Aorta (tissue), 5 donors: ENCODE measurements at regions not wholly inside any gene's neighbourhood (a gene's known extent, or its start where the extent isn't known, plus 50 kb on each side); places are given as distances from the start of the nearest gene placed in this dataset.

Experiments
- ATAC-seq: fragments of 200-7000 bp; cut with Tn5 transposase; one replicate; pipeline ENCODE4 v1.9.1; 2022; ENCODE audit warnings: moderate library complexity; ENCODE audit not compliant: low FRiP score
- DNase-seq, 2 donors: peaks; one replicate each; pipeline ENCODE4 v3.0.0-alpha.2; 2020
- H3K27ac ChIP-seq, 2 donors: one replicate each; pipeline ENCODE4 v1.5.1; 2013; ENCODE audit warnings: low read length in 2 of 2, mild to moderate bottlenecking in 2 of 2, moderate library complexity in 2 of 2, control low read depth in 1 of 2, inconsistent platforms in 1 of 2, low read depth in 1 of 2
- H3K27me3 ChIP-seq, 2 donors: one replicate each; pipeline ENCODE4 v1.6.1; 2013; ENCODE audit warnings: control low read depth in 1 of 2, low read length in 1 of 2, mild to moderate bottlenecking in 1 of 2, moderate library complexity in 1 of 2; ENCODE audit not compliant: insufficient read depth in 2 of 2, control insufficient read depth in 1 of 2
- H3K36me3 ChIP-seq, 2 donors: one replicate each; pipeline ENCODE4 v1.6.1; 2013; ENCODE audit warnings: control low read depth in 1 of 2, low read length in 1 of 2, mild to moderate bottlenecking in 1 of 2; ENCODE audit not compliant: insufficient read depth in 2 of 2, control insufficient read depth in 1 of 2
- H3K4me1 ChIP-seq, 2 donors: one replicate each; pipeline ENCODE4 v1.6.1; 2013; ENCODE audit warnings: low read length in 2 of 2, control low read depth in 1 of 2, mild to moderate bottlenecking in 1 of 2, moderate library complexity in 1 of 2; ENCODE audit not compliant: insufficient read depth in 2 of 2, control insufficient read depth in 1 of 2
- H3K4me3 ChIP-seq, 2 donors: one replicate each; pipeline ENCODE4 v1.5.1; 2013; ENCODE audit warnings: low read length in 2 of 2, control low read depth in 1 of 2, mild to moderate bottlenecking in 1 of 2
- H3K9me3 ChIP-seq: one replicate; pipeline ENCODE4 v1.6.1; 2013; ENCODE audit warnings: mild to moderate bottlenecking, low read length; ENCODE audit not compliant: control insufficient read depth
- WGBS, 2 donors: extraction: QIAGEN DNeasy Blood & Tissue Kit; methylation state at CpG; one replicate each; pipeline ENCODE4 v1.1.7; 2013; 5-methylcytosine and 5-hydroxymethylcytosine counted together
- intact Hi-C, 2 donors: fragments of 100-400 bp; cut with DNase I; formaldehyde crosslinking; loops; one replicate each; pipeline versions ENCODE4 v1.14.2 to v1.15.0; 2022
- donor health status: healthy with polysubstance abuse.
- donor health status: Bipolar disorder and iron deficiency.
- donor health status: DM: no; HTN: no; CAD: no.
- donor health status: DM: no; HTN: no; CAD: no.
- donor health status: DM: yes; HTN: yes; CAD: no.

- no peak overlapping the region for H3K4me3 ChIP-seq
- peaks cover 2% of the 10 kb centered on the region for H3K9me3 ChIP-seq
- DNase-seq: no peak
- H3K36me3 ChIP-seq: no peaks in the 10 kb centered on the region
- peaks cover 0 to 2% of the 10 kb centered on the region in 2 donors for H3K27me3 ChIP-seq
- no peaks in the 10 kb centered on the region for H3K4me1 ChIP-seq
- no peak overlapping the region for H3K27ac ChIP-seq
- intact Hi-C loops: no loop called here
- no peak for ATAC-seq
Measured at GRCh38 chr12:58184212-58184611, 242.8 kb downstream of the ATP23 start.

- Histone ChIP-seq H3K36me3 (no peaks in the 10 kb centered on the region), H3K27me3 (peaks cover 0 to 2% of the 10 kb centered on the region in 2 donors), H3K4me3 (no peak overlapping the region), H3K4me1 (no peaks in the 10 kb centered on the region), H3K9me3 (peaks cover 2% of the 10 kb centered on the region), H3K27ac (no peak overlapping the region)
- WGBS, 2 donors: 76 to 92% methylated on average over 4 of the region's 4 CpGs
- ATAC-seq: no peak
- intact Hi-C loops: no loop called here
- no peak for DNase-seq
Measured at GRCh38 chr12:58186401-58186800, 245.0 kb downstream of the ATP23 start.

- ATAC-seq: no peak
- Histone ChIP-seq H3K27ac (no peak overlapping the region), H3K36me3 (no peaks in the 10 kb centered on the region), H3K4me1 (no peaks in the 10 kb centered on the region), H3K27me3 (peaks cover 0 to 2% of the 10 kb centered on the region in 2 donors), H3K9me3 (peaks cover 2% of the 10 kb centered on the region), H3K4me3 (no peak overlapping the region)
- 92 to 96% methylated on average over 3 of the region's 3 CpGs for WGBS, 2 donors
- no peak for DNase-seq
- intact Hi-C loops: no loop called here
Measured at GRCh38 chr12:58186914-58187313, 245.5 kb downstream of the ATP23 start.

DNA sequence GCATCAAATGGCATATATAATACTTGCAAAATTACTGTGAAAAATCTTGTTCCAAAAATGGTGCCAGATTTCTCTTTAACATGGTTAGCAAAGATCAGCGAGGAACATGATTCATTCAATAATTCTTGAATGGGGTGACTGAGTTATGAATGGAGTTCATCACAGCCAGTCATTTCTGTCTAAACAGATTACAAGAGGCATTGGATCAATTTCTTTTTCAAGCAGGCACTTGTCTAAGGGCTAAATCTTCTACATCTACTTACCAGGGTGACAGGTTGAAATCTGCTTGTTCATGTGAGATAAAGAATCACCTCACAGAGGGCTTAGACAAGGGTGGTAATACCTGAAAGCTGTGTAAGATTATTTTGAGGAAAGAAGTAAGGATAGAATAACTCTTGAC lies 247.7 kb downstream of the ATP23 start:
- H3K36me3 ChIP-seq: no peaks in the 10 kb centered on the region
- peaks cover 2% of the 10 kb centered on the region for H3K9me3 ChIP-seq
- DNase-seq: no peak
- 86 to 95% methylated on average over 1 of the region's 1 CpG for WGBS, 2 donors
- H3K27me3 ChIP-seq: peaks cover 0 to 2% of the 10 kb centered on the region in 2 donors
- ATAC-seq: no peak
- no peaks in the 10 kb centered on the region for H3K4me1 ChIP-seq
- no peak overlapping the region for H3K4me3 ChIP-seq
- H3K27ac ChIP-seq: no peak overlapping the region
- intact Hi-C loops: no loop called here

DNA sequence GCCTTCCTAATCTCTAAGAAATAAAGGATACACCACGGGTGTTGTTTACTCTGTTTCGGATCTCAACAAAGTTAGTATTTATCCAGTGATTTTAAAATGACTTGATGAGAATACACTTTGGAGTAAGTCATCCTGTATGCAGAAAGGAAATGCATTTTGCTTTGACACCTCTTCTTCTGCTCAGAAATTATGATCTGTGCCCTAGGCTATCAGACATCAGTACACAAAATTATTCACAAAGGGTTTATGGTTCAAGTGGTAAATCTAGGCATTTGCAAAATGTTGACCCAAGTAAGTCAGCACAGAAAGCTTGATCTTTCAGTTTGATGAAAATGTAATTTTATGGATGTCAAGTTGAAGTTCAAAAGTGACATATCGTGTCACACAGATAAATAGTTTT lies 248.5 kb downstream of the ATP23 start:
- Histone ChIP-seq H3K4me3 (no peak overlapping the region), H3K4me1 (no peaks in the 10 kb centered on the region), H3K9me3 (peaks cover 2% of the 10 kb centered on the region), H3K27me3 (peaks cover 0 to 2% of the 10 kb centered on the region in 2 donors), H3K27ac (no peak overlapping the region), H3K36me3 (no peaks in the 10 kb centered on the region)
- ATAC-seq (no peak), DNase-seq (no peak)
- 78 to 81% methylated on average over 3 of the region's 3 CpGs for WGBS, 2 donors
- intact Hi-C loops: no loop called here

- no peak overlapping the region for H3K27ac ChIP-seq
- 33 to 38% methylated on average over 5 of the region's 5 CpGs for WGBS, 2 donors
- no peak for DNase-seq
- ATAC-seq: no peak
- no peak overlapping the region for H3K4me3 ChIP-seq
- no peaks in the 10 kb centered on the region for H3K36me3 ChIP-seq
- peaks cover 2% of the 10 kb centered on the region for H3K9me3 ChIP-seq
- H3K27me3 ChIP-seq: peaks cover 0 to 2% of the 10 kb centered on the region in 2 donors
- intact Hi-C loops: no loop called here
- H3K4me1 ChIP-seq: no peaks in the 10 kb centered on the region
Measured at GRCh38 chr12:58190618-58191017, 249.3 kb downstream of the ATP23 start.

GRCh38 chr12:58196971-58197370 lies 255.6 kb downstream of the ATP23 start:
- H3K4me3 ChIP-seq: no peak overlapping the region
- H3K27ac ChIP-seq: no peak overlapping the region
- no peaks in the 10 kb centered on the region for H3K27me3 ChIP-seq
- no peaks in the 10 kb centered on the region for H3K9me3 ChIP-seq
- H3K36me3 ChIP-seq: no peaks in the 10 kb centered on the region
- intact Hi-C loops: no loop called here
- H3K4me1 ChIP-seq: no peaks in the 10 kb centered on the region
- DNase-seq (no peak), ATAC-seq (no peak)

- Histone ChIP-seq H3K4me3 (no peak overlapping the region), H3K36me3 (no peaks in the 10 kb centered on the region), H3K9me3 (no peaks in the 10 kb centered on the region), H3K27ac (no peak overlapping the region), H3K27me3 (no peaks in the 10 kb centered on the region), H3K4me1 (no peaks in the 10 kb centered on the region)
- intact Hi-C loops: no loop called here
- DNase-seq (no peak), ATAC-seq (no peak)
- whole genome bisulfite sequencing, 2 donors: 55 to 67% methylated on average over 3 of the region's 3 CpGs
Measured at GRCh38 chr12:58202933-58203718, 261.8 kb downstream of the ATP23 start.

DNA sequence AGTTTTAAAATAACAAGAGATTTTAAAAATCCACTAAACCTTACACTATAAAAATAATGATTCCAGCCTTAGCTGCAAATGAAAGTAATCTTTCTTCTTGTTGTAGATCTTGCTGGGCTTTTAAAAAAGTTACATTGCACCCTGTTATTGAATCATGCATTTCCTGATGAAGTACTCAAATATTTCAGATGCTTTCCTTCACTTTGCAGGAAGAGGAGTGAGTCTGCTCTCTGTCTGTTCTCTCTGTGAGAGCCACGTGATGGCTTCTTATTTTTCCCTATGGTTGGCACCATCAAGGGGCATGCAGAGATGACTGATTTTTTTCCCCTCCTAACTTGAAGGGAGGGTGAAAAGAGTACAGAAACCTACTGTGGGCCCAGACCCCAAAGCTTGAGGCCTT lies 262.7 kb downstream of the ATP23 start:
- no peak for DNase-seq
- Histone ChIP-seq H3K4me1 (no peaks in the 10 kb centered on the region), H3K9me3 (no peaks in the 10 kb centered on the region), H3K4me3 (no peak overlapping the region), H3K27ac (no peak overlapping the region), H3K36me3 (no peaks in the 10 kb centered on the region), H3K27me3 (no peaks in the 10 kb centered on the region)
- 30 to 33% methylated on average over 1 of the region's 1 CpG for WGBS, 2 donors
- intact Hi-C loops: no loop called here
- no peak for ATAC-seq
